NAMALWA (cell line): ENCODE measurements at regions not wholly inside any gene's neighbourhood (a gene's known extent, or its start where the extent isn't known, plus 50 kb on each side); places are given as distances from the start of the nearest gene placed in this dataset.

Experiments used
- DNase-seq: peaks from one replicate; pipeline ENCODE4 v3.0.0-alpha.2; 2015; ENCODE audit warnings: low spot score

DNA sequence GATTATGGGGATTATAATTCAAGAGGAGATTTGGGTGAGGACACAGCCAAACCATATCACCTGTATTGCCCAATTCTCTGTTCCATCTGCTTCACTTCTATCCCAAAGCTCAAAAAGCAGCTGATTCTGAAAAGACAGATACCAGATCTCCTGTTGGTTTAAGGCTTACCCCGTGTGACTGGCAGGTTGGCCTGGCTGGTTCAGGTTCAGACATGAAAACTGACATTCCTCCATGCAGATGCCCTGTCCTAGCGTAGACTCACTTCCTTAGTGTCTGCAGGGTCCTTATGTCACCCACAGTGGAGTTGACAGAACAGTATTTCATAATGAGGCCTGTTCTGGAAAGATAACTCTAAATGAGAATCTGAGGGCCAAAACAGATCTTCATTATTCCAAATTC, 61.1 kb upstream of the FLRT2 start:
- DNase-seq, result no peak

DNA sequence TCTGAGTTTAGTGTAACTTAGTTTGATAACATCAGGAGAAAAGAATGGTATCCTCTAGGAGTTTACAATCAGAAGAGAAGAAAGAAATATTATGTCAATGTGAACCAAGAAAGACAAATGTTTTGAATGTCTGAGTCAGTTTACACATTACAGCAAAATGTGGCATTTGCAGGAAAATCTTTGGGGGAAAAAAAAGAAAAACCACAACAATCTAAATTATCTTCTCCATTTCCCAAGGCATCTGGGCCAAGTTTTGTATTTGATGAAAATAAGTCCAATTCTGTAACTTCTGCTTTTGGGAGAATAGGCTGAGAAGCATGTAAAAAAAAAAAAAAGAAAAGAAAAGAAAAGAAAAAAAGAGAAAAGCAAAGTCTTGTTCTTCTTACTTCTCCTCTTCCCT, 58.8 kb upstream of the FLRT2 start:
- no peak for DNase-seq

DNA sequence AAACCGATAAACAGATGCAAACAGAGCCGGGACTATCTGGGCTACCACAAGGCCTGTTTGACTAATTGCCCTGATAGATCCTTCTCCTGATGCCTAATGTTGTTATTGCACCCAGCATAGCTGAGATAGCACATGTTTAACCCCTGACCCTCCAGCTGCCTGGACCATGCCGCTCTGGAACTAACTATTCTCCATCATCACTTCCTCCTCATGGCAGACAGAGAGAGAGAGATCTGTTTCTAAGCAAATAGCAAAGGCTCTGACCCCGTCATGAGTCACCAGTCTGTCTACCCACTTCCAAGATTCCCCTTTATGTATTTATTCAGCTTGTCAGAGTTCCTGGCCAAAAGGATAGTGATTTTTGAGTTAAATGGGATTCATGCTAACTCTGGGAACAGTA, 58.2 kb upstream of the FLRT2 start:
- no peak for DNase-seq

DNA sequence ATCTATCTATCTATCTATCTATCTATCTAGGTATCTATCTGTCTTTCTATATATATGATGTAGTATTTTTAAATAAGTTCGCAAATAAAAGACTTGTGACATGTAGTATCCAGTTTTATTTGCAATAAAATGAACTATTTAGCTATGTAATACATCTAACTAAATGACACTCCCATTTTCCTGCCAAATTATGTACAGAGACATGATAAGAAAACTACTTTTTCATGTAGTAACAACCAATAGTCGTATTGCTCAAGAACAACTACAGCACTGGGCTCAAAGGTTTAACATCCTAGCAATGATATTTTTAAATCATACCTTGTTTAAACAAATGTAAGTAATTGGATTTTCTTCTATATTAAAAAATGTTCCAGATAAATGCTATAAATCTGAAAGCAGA, 55.5 kb upstream of the FLRT2 start:
- no peak for DNase-seq

DNA sequence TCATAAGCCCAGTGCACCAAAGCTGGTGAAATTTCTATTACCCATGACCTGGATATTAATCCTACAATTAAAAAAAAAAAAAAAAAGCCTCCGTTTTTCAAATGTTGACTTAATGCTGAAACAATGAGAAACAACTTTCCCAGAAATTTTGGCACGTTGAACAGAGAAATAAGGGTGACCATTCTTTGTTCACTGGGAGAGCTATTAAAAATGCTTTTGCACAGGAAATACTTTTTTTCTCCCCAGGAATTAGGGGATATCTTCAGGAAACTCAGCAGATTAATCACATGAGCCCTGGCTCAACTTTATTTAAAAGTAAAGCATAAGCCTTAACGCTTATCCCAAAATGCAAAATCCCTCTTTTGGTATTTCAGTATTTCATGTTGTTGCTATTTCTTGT, 54.8 kb upstream of the FLRT2 start:
- no peak for DNase-seq

DNA sequence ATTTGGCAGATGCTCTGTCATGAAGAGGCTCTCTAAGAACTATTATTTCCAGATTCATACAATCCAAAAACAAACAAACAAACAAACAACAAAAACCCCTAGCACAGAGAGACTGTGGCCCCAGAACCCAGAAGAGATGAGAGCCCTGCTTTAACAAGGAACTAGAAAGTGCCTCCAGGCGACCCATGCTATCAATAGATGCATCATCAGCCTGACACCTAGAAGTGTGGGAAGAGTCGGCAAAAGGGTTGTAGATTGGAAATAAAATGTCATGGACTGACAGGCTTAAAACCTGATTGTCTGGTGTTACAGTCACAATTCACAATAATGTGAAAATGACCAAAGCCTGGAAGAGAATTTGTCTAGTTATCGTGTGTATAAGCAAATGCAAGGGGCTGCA, 50.6 kb upstream of the FLRT2 start:
- no peak for DNase-seq

DNA sequence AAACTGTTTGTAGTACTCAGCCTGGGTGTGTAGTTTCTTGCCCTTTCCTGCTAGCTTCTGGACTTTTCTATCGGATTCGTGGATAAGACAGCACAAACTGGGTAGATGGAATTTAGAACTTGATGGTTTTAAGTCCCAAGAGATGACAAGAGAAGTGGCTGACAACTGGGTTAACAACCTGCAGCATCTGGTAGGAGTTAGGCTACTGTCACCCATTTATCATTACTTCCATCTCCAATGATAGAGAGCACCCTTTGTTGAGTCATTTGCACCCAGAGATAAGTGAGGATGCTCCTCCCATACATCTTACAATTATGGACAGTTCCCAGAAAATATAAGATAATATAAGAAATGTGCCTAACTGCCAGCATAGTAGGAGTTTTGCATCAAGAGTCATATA, 50.2 kb upstream of the FLRT2 start:
- DNase-seq, result no peak
